ENCODE measurements at regions not wholly inside any gene's neighbourhood (a gene's known extent, or its start where the extent isn't known, plus 50 kb on each side); places are given as distances from the start of the nearest gene placed in this dataset.
"Not testable (repeated sequence)": the region's sequence is repeated elsewhere in the genome, so short reads cannot be mapped to it uniquely, and the experiment has no call there.

DNA sequence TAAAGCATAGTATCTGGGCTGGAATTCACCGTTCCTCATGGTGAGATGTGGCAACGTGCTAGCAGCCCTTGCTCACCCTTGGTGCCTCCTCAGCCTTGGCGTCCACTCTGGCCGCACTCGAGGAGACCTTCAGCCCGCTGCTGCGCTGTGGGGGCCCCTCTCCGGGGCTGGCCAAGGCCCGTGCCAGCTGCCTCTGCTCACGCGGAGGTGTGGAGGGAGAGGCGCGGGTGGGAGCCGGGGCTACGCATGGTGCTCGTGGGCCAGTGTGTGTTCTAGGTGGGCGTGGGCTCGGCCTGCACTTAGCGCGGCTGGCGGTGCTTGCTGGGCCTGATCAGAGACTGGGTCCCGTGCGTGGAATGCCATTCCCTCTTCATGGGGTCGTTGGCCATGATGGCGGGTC is 424.2 kb downstream of the KCTD16 start:
- H3K36me3 ChIP-seq (ENCODE audit: insufficient read depth, low read length), result no peaks in the 10 kb centered on the region
- H3K4me3 ChIP-seq, result no peak overlapping the region
- H3K27ac ChIP-seq, result no peak overlapping the region
- H3K9me3 ChIP-seq (ENCODE audit: low read depth, low read length), result no peaks in the 10 kb centered on the region
- no peak for TF ChIP-seq EZH2 (IDR thresholded peaks at IDR 0.05)
- TF ChIP-seq POLR2AphosphoS5 (IDR thresholded peaks at IDR 0.05; ENCODE audit: borderline replicate concordance, low read depth, low read length), result no peak
- TF ChIP-seq FOXP2 (optimal IDR thresholded peaks at IDR 0.05; ENCODE audit: control extremely low read depth, extremely low read length, insufficient read depth), result no peak
- no peak for DNase-seq (ENCODE audit: low read depth, low spot score)
- no peak overlapping the region for H3K9ac ChIP-seq (ENCODE audit: insufficient read length)

DNA sequence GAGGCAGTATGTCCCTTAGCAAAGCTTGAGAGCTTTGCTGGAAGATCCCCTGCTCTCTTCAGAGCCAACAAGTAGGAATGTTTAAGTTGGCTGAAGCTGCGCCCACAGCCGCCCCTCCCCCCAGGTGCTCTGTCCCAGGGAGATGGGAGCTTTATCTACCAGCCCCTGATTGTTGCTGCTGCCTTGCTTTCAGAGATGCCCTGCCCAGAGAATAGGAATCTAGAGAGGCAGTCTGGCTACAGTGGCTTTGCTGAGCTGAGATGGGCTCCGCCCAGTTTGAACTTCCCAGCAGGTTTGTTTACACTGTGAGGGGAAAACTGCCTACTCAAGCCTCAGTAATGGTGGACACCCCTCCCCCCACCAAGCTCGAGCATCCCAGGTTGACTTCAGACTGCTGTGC is 423.6 kb downstream of the KCTD16 start:
- not testable (repeated sequence) for H3K27ac ChIP-seq; H3K4me3 ChIP-seq; H3K9ac ChIP-seq (ENCODE audit: insufficient read length)

DNA sequence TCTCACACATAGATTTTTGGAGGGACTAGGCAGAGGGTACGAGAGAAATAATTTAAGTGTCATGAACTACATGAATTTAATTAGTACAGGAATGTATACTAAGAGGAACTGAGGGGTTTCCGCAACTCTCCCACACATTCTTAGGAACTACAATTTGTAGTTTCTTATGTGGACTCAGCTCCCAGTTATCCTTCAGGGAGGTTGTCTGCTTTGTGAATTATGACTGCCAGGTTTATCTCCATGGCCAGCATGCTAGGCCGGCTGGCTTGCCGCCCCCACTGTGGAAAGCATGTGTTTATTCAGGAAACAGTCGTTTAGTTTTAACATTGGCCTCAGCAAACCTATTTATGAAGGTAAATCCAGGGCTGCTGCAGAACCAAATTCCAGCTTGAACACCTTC is 415.0 kb downstream of the KCTD16 start:
- H3K27ac ChIP-seq, result no peak overlapping the region
- TF ChIP-seq EZH2 (IDR thresholded peaks at IDR 0.05) (no peak), POLR2AphosphoS5 (IDR thresholded peaks at IDR 0.05; ENCODE audit: borderline replicate concordance, low read depth, low read length) (no peak), FOXP2 (optimal IDR thresholded peaks at IDR 0.05; ENCODE audit: control extremely low read depth, extremely low read length, insufficient read depth) (no peak)
- H3K36me3 ChIP-seq (ENCODE audit: insufficient read depth, low read length), result no peaks in the 10 kb centered on the region
- H3K9me3 ChIP-seq (ENCODE audit: low read depth, low read length), result no peaks in the 10 kb centered on the region
- H3K9ac ChIP-seq (ENCODE audit: insufficient read length), result no peak overlapping the region
- DNase-seq (ENCODE audit: low read depth, low spot score), result no peak
- H3K4me3 ChIP-seq, result no peak overlapping the region

More for the DNA sequence above, 423.6 kb downstream of the KCTD16 start:
- H3K9me3 ChIP-seq (ENCODE audit: low read depth, low read length); DNase-seq (ENCODE audit: low read depth, low spot score); H3K36me3 ChIP-seq (ENCODE audit: insufficient read depth, low read length): not testable (repeated sequence)

DNA sequence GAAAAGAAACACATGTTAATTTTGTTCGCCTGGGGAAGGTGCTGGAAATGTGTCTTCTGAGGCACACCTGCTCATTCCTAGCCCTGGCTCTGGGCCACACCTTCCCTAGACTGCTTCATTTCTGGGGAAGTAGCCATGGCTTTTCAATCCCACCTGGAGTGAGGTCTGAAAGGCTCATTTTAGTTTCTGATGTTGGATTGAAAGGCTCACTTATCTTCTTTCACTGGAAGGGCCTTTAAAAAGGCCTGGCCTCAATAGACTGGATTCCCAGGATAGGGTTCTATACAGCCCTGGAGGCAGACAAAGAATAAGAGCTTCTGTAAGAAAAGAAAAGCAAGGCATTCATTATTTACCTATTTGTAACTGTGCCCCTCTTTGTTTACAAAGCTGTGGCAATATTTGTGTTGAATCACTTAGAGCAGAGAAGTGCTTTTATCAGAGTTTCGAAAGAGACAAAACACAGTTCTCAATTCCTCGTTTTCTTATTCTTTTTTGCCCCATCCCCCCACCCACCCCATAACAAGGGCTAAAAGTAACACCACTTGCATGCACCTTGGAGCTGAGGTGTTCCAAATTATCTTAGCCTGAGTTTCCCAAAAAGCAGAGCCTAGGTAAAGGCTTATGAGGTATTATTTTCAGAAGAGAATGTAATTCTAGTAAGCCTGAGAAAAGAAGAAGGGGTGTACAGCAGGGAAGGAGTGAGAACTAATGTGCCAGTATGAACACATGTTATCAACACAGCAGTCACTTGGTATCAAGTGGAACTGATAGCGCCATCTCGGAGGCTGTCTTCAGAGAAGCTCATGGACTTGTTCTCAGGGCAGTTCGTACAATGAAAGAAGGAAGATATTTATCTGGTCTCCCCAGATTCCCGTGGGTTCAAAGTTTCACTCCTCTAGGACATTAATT is 413.1 kb downstream of the KCTD16 start:
- H3K4me3 ChIP-seq, result no peak overlapping the region
- H3K9ac ChIP-seq (ENCODE audit: insufficient read length), result no peak overlapping the region
- DNase-seq (ENCODE audit: low read depth, low spot score), result no peak
- H3K27ac ChIP-seq, result no peak overlapping the region
- H3K36me3 ChIP-seq (ENCODE audit: insufficient read depth, low read length), result no peaks in the 10 kb centered on the region
- no peaks in the 10 kb centered on the region for H3K9me3 ChIP-seq (ENCODE audit: low read depth, low read length)
- TF ChIP-seq EZH2 (IDR thresholded peaks at IDR 0.05) (no peak), FOXP2 (optimal IDR thresholded peaks at IDR 0.05; ENCODE audit: control extremely low read depth, extremely low read length, insufficient read depth) (no peak), POLR2AphosphoS5 (IDR thresholded peaks at IDR 0.05; ENCODE audit: borderline replicate concordance, low read depth, low read length) (no peak)

DNA sequence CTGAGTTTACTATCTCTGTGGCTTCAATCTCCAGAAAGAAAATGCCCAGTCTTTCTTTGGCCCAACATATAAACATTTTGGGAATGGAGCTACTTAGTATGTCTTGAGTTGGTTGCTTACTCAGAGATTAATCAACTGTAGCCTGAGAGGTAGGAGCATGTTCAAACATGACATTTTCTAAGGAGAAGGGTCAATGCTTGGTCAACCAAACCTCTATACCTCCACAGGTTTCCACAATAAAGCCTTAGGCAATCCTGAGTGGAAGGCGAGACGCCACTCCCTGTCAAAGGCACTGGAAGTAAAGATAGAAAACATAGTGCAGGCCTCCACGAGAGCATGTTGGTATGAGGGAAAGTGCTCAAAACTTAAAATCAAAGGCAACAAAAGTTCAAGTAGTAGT is 411.4 kb downstream of the KCTD16 start:
- Histone ChIP-seq H3K27ac (no peak overlapping the region), H3K36me3 (ENCODE audit: insufficient read depth, low read length) (no peaks in the 10 kb centered on the region), H3K9ac (ENCODE audit: insufficient read length) (no peak overlapping the region), H3K9me3 (ENCODE audit: low read depth, low read length) (no peaks in the 10 kb centered on the region), H3K4me3 (no peak overlapping the region)
- TF ChIP-seq FOXP2 (optimal IDR thresholded peaks at IDR 0.05; ENCODE audit: control extremely low read depth, extremely low read length, insufficient read depth) (no peak), POLR2AphosphoS5 (IDR thresholded peaks at IDR 0.05; ENCODE audit: borderline replicate concordance, low read depth, low read length) (no peak), EZH2 (IDR thresholded peaks at IDR 0.05) (no peak)
- DNase-seq (ENCODE audit: low read depth, low spot score), result no peak

DNA sequence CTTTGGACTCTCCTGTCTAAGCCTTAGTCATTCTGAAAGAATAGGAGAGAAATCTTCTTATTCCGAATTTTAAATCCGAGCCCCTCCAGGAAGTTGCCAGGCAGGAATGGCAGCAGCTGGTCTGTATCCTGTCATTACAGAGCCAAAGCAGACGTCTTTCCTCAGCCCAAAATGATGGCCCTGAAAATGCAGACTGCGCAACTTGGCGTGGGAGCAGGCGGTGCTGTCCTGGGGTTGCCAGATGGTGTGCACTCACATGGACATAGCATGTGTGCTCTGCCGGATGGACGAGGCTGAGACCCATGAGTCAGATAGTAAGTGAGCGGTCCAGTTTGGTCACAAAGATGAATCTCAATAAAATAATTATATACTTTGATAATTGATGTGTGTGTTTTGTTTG is 410.4 kb downstream of the KCTD16 start:
- Histone ChIP-seq H3K9ac (ENCODE audit: insufficient read length) (no peak overlapping the region), H3K4me3 (no peak overlapping the region), H3K9me3 (ENCODE audit: low read depth, low read length) (no peaks in the 10 kb centered on the region), H3K36me3 (ENCODE audit: insufficient read depth, low read length) (no peaks in the 10 kb centered on the region), H3K27ac (no peak overlapping the region)
- DNase-seq (ENCODE audit: low read depth, low spot score), result no peak
- TF ChIP-seq FOXP2 (optimal IDR thresholded peaks at IDR 0.05; ENCODE audit: control extremely low read depth, extremely low read length, insufficient read depth) (no peak), EZH2 (IDR thresholded peaks at IDR 0.05) (no peak), POLR2AphosphoS5 (IDR thresholded peaks at IDR 0.05; ENCODE audit: borderline replicate concordance, low read depth, low read length) (no peak)

DNA sequence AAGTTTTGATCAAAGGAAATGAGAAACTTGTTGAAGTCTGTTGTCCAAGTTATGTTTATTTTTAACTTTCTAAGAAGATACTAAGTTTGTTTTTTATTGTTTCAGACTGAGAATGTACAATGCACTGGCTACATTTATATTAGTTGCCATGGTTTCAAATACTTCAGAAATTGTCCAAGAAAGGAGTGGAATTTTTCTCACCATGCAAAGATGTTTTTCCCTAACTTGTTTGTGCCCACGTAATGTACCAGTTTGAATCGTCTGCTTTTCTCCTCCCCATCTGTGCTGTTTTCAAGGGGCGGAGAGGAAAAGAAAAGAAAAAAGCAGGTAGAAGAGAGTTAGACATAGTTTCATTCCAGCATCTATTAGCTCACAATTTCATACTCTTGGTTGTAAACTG is 407.0 kb downstream of the KCTD16 start:
- Histone ChIP-seq H3K9ac (ENCODE audit: insufficient read length) (no peak overlapping the region), H3K36me3 (ENCODE audit: insufficient read depth, low read length) (no peaks in the 10 kb centered on the region), H3K9me3 (ENCODE audit: low read depth, low read length) (no peaks in the 10 kb centered on the region), H3K4me3 (no peak overlapping the region), H3K27ac (no peak overlapping the region)
- no peak for DNase-seq (ENCODE audit: low read depth, low spot score)
- TF ChIP-seq POLR2AphosphoS5 (IDR thresholded peaks at IDR 0.05; ENCODE audit: borderline replicate concordance, low read depth, low read length), result no peak
- TF ChIP-seq FOXP2 (optimal IDR thresholded peaks at IDR 0.05; ENCODE audit: control extremely low read depth, extremely low read length, insufficient read depth), result no peak
- TF ChIP-seq EZH2 (IDR thresholded peaks at IDR 0.05), result no peak

DNA sequence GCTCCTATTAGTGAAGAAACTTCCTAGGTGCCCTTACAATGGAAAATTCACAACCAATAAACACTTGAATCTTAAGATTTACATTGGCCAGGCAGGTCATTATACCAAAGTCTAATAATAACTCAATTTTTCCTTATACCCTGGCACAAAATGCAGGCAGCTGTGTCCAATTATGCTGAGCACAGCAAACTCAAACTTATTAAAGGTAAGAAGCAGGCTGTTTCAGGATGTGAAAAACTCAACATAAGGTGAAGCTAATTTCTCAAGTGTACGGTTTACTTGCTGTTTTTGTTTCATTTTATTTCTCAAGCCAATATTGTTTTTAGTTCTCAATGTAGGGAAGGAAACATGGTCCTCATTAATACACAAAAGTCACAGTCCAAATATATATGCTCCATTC is 405.1 kb downstream of the KCTD16 start:
- H3K36me3 ChIP-seq (ENCODE audit: insufficient read depth, low read length), result no peaks in the 10 kb centered on the region
- no peak overlapping the region for H3K4me3 ChIP-seq
- TF ChIP-seq EZH2 (IDR thresholded peaks at IDR 0.05) (no peak), POLR2AphosphoS5 (IDR thresholded peaks at IDR 0.05; ENCODE audit: borderline replicate concordance, low read depth, low read length) (no peak), FOXP2 (optimal IDR thresholded peaks at IDR 0.05; ENCODE audit: control extremely low read depth, extremely low read length, insufficient read depth) (no peak)

DNA sequence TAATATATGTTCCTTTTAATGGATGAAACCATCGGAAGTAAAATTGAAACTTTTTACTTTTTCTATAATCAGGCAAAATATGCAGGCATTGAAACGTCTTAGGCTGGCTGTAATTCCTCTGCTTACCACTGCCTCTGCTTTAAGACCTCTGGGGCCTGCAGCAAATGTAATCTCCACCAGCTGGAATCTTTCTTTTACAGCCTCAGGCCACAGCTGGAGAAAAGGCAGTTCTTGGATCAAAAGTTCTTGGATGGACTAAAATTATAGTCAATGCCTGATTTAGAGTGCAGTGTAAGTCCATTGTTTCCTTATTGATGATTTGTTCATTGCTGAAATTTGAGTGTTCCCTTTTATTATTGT is 396.7 kb downstream of the KCTD16 start:
- TF ChIP-seq POLR2AphosphoS5 (IDR thresholded peaks at IDR 0.05; ENCODE audit: borderline replicate concordance, low read depth, low read length) (no peak), FOXP2 (optimal IDR thresholded peaks at IDR 0.05; ENCODE audit: control extremely low read depth, extremely low read length, insufficient read depth) (no peak), EZH2 (IDR thresholded peaks at IDR 0.05) (no peak)
- Histone ChIP-seq H3K27ac (no peak overlapping the region), H3K36me3 (ENCODE audit: insufficient read depth, low read length) (no peaks in the 10 kb centered on the region), H3K4me3 (no peak overlapping the region), H3K9ac (ENCODE audit: insufficient read length) (no peak overlapping the region), H3K9me3 (ENCODE audit: low read depth, low read length) (no peaks in the 10 kb centered on the region)
- DNase-seq (ENCODE audit: low read depth, low spot score), result no peak

More for the DNA sequence above, 405.1 kb downstream of the KCTD16 start:
- Histone ChIP-seq H3K9ac (ENCODE audit: insufficient read length) (no peak overlapping the region), H3K27ac (no peak overlapping the region), H3K9me3 (ENCODE audit: low read depth, low read length) (no peaks in the 10 kb centered on the region)
- DNase-seq (ENCODE audit: low read depth, low spot score), result no peak

All from SK-N-MC (cell line).